Retinal pigment epithelial cell (primary cell): ENCODE measurements at regions not wholly inside any gene's neighbourhood (a gene's known extent, or its start where the extent isn't known, plus 50 kb on each side); places are given as distances from the start of the nearest gene placed in this dataset.

Experiments used
- DNase-seq: peaks from one replicate; pipeline ENCODE4 v3.0.0-alpha.2; 2010; ENCODE audit warnings: low read depth
- H3K4me3 ChIP-seq: 2 replicates; pipeline ENCODE4 v1.5.1; 2011; ENCODE audit warnings: mild to moderate bottlenecking, low read length, control low read depth, moderate library complexity
- TF ChIP-seq, protein P1 (sequence below): conservative IDR thresholded peaks from 2 replicates; pipeline ENCODE4 v1.5.1; 2011; ENCODE audit warnings: low read depth, low read length, control low read depth, inconsistent platforms

DNA sequence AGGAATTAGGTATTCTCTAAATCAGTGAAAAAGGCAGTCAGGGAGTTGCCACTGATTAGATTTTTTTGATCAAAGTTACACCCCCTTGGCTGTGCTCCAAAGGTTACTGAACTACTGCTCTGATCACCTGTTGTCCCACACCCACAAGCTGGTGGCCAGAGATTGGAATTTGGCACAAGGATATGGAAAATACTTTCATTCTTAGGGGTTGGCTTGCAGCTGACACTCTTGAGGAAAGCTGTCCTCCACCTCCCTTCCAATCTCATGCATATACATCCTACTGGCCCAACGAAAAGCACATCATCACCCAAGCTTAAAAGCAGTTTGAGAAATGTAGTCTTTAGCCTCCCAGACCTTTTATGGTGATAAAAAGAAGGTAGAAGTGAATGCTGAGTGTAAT lies 329.5 kb upstream of the CHAC2 start:
- no peak overlapping the region for H3K4me3 ChIP-seq
- DNase-seq, result peak; percentile 43
- TF ChIP-seq, protein P1, sequence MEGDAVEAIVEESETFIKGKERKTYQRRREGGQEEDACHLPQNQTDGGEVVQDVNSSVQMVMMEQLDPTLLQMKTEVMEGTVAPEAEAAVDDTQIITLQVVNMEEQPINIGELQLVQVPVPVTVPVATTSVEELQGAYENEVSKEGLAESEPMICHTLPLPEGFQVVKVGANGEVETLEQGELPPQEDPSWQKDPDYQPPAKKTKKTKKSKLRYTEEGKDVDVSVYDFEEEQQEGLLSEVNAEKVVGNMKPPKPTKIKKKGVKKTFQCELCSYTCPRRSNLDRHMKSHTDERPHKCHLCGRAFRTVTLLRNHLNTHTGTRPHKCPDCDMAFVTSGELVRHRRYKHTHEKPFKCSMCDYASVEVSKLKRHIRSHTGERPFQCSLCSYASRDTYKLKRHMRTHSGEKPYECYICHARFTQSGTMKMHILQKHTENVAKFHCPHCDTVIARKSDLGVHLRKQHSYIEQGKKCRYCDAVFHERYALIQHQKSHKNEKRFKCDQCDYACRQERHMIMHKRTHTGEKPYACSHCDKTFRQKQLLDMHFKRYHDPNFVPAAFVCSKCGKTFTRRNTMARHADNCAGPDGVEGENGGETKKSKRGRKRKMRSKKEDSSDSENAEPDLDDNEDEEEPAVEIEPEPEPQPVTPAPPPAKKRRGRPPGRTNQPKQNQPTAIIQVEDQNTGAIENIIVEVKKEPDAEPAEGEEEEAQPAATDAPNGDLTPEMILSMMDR, result no peak

DNA sequence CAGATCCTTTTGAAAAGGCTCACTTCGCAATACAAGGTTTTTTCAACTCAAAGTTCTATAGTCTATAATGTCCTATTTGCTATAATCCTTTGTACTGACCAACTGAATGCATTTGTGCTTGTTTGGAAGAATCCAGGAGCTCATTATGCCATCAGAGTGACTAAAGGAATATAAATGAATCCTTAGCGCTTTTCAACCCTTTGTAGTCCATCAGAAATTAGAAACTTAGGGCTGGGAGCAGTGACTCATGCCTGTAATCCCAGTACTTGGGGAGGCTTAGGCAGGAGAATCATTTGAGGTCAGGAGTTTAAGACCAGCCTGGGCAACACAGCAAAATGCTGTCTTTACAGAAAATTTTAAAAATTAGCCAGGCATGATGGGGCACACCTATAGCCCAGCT lies 330.2 kb upstream of the CHAC2 start:
- H3K4me3 ChIP-seq, result no peak overlapping the region
- TF ChIP-seq, protein P1, result no peak
- DNase-seq, result peak; percentile 91

DNA sequence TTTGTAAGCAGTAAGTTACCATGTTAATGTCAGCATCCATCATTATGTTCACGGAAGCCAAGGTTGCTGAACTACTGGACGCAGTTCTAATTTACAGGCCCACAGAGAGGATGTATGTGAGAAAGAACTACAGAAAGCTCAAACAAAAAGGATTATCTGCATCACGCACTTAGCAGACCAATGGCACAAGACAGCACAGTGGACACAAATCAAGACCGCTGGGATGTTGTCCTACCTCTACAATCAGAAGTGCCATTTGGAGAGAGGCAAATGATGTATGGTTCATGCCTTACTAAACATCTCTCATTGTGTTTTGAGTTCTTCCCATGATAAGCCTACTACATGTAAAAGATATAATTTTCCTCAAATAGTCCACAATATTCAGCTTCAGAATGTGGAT lies 330.7 kb upstream of the CHAC2 start:
- DNase-seq, result no peak
- no peak overlapping the region for H3K4me3 ChIP-seq
- TF ChIP-seq, protein P1, result no peak

DNA sequence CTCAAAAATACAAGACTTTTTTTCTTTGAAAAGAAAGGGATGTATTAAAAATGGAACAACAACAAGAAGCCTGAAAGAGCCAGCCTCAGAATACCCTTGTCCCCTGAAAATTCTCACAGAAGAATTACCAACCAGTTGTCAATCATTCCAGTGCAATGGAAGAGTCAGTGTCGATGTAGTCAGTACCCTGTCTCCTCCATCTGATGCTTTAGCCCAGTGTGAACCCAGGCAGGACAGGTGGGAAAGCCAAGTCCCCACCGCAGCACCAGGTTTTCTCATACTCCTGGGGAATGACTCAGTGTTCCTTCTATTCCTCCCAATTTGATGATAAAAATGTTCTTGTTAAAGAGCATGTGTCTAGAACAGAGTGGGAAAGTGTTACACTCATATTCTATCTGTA lies 332.0 kb upstream of the CHAC2 start:
- H3K4me3 ChIP-seq, result no peak overlapping the region
- no peak for DNase-seq
- TF ChIP-seq, protein P1, result no peak

DNA sequence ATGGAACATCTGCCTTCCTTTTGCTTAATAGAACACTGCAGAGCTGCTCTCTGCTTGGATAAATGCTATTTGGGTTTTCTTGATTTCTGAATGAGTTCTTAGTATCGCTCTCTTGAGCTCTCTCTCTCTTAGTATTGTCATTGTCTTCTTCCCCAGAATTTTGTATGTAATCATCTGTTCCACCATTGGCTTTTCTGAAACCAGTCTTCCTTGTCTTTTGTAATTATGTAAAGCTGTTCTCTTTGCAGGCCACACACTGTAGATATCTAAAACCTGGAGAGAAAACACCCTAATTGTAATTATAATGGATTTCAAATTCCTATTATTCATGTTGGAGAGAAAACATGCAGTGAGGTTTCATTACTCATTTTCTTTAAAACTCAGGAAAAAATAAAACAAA lies 333.1 kb upstream of the CHAC2 start:
- no peak overlapping the region for H3K4me3 ChIP-seq
- TF ChIP-seq, protein P1, result no peak
- DNase-seq, result no peak

DNA sequence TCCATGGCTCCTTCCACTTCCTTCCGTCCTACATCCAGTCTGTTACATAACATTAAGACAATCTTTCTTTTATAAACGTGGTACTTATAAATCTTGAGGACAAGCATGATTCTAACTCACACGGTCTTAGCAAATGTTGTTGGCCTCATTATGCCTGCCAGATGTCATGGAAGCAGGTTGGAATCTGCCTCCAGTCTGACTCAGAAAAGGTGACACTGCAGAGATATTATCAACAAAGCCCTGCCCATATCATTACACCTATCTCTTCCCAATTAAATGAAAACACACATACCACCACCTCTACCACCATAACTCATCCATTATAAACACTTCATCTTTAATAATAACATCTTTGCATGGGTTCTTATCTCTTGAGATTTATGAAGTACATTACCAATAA lies 334.7 kb upstream of the CHAC2 start:
- DNase-seq, result no peak
- TF ChIP-seq, protein P1, result no peak
- H3K4me3 ChIP-seq, result no peak overlapping the region

DNA sequence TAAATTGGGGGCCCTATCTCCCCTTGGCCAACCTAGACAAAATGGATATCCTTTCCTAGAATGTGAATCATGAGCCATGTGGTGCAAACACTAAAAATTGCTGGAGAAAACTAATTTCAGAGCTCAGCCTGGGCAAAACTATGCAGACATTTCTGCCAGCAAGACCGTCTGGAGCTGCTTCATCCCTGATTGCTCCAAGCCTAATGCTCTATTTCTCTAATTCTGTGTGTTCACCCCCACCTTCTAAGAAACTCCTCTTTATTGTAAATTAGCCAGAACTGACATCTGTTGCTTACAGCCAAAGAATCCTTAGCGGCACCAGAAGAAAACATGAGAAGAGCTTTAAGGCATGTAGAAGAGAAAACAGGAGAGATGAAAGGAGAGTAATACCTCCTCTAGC lies 337.7 kb upstream of the CHAC2 start:
- no peak overlapping the region for H3K4me3 ChIP-seq
- DNase-seq, result no peak
- TF ChIP-seq, protein P1, result no peak
